K562 (cell line): ENCODE measurements at regions not wholly inside any gene's neighbourhood (a gene's known extent, or its start where the extent isn't known, plus 50 kb on each side); places are given as distances from the start of the nearest gene placed in this dataset.

Experiments
- ATAC-seq: fragments of 200-7000 bp; cut with Tn5 transposase; 3 replicates; pipeline ENCODE4 v1.9.1; 2020; ENCODE audit warnings: moderate library complexity
- BruUV-seq: library from RNA; stranded (reverse); fragments of 400-500 nt; replicated peaks from 2 replicates; lab custom pipeline; 2021; lab: Mats Ljungman, UMichigan
- CTCF ChIA-PET: fragments of 300-600 bp; formaldehyde crosslinking; extraction: SDS; loops from one replicate; lab custom pipeline; 2021; ENCODE audit warnings: low intra/inter-chr PET ratio; lab: Yijun Ruan, JAX
- POLR2A ChIA-PET: fragments of 300-600, 350-650 bp; sonication (Branson Sonifier 250); formaldehyde crosslinking; extraction: SDS; loops from one replicate; lab custom pipeline; 2021; ENCODE audit warnings: antibody characterized with exemption, inconsistent platforms; lab: Yijun Ruan, JAX
- DNase-seq, 4 experiments: peaks; one replicate each; pipeline versions ENCODE4 v3.0.0 to v3.0.0-alpha.2; 2011 to 2018; ENCODE audit warnings: low spot score in 3 of 4, mixed read lengths in 3 of 4; ENCODE audit errors: extremely low read depth in 1 of 4
- FAIRE-seq: peaks from 2 replicates; lab custom pipeline; 2011; peaks lifted over from hg19 to GRCh38; lab: Jason Lieb, UNC
- H2AFZ ChIP-seq: 2 replicates; pipeline ENCODE4 v1.6.0; 2011; ENCODE audit warnings: low read depth, low read length, control low read depth, inconsistent platforms
- H3K27ac ChIP-seq: fragments of 200-600 bp; 3 replicates; pipeline ENCODE4 v1.8.0; 2011; ENCODE audit warnings: low read depth, mild to moderate bottlenecking, control low read depth, inconsistent platforms, low read length, moderate library complexity, mixed read lengths; ENCODE audit errors: extremely low read depth
- H3K27me3 ChIP-seq, 2 experiments: fragments of 300-600 bp in 1 of 2; 2 replicates in 1 of 2; 3 replicates in 1 of 2; pipeline versions ENCODE4 v1.6.0 to v1.8.0; 2011; ENCODE audit warnings: inconsistent platforms in 2 of 2, low read length in 2 of 2, mild to moderate bottlenecking in 1 of 2, mixed read lengths in 1 of 2, moderate library complexity in 1 of 2; ENCODE audit not compliant: control insufficient read depth in 2 of 2, insufficient read depth in 2 of 2
- H3K36me3 ChIP-seq: fragments of 300-600 bp; 3 replicates; pipeline ENCODE4 v1.8.0; 2011; ENCODE audit warnings: mild to moderate bottlenecking, low read length, inconsistent platforms; ENCODE audit not compliant: control insufficient read depth, insufficient read depth
- H3K4me1 ChIP-seq, 2 experiments: fragments of 200-600 bp in 1 of 2; replicated peaks in 1 of 2; 2 replicates in 1 of 2; 3 replicates in 1 of 2; pipeline versions ENCODE4 v1.5.1 to v1.8.0; 2011; ENCODE audit warnings: inconsistent platforms in 2 of 2, low read length in 2 of 2, mild to moderate bottlenecking in 1 of 2, mixed read lengths in 1 of 2, moderate library complexity in 1 of 2; ENCODE audit not compliant: control insufficient read depth in 2 of 2, insufficient read depth in 2 of 2
- H3K4me2 ChIP-seq: 2 replicates; pipeline ENCODE4 v1.6.1; 2011; ENCODE audit warnings: low read length, control low read depth, inconsistent platforms, mixed read lengths; ENCODE audit not compliant: insufficient read depth
- H3K4me3 ChIP-seq: fragments of 200-600 bp; sonication (generic), shearing (Covaris generic); 2 replicates; pipeline ENCODE4 v1.5.1; 2016; ENCODE audit warnings: control low read depth, inconsistent platforms
- H3K79me2 ChIP-seq: fragments of 200-600 bp; 3 replicates; pipeline ENCODE4 v1.8.0; 2011; ENCODE audit warnings: low read length, inconsistent platforms; ENCODE audit not compliant: control insufficient read depth, insufficient read depth
- H3K9ac ChIP-seq, 2 experiments: 2 replicates each; pipeline versions ENCODE4 v1.6.0 to v1.6.1; 2011; ENCODE audit warnings: low read depth in 2 of 2, low read length in 2 of 2, control low read depth in 1 of 2, inconsistent platforms in 1 of 2, mild to moderate bottlenecking in 1 of 2, mixed read lengths in 1 of 2; ENCODE audit not compliant: insufficient read depth in 1 of 2
- H3K9me1 ChIP-seq: one replicate; pipeline ENCODE4 v1.6.0; 2011; ENCODE audit warnings: inconsistent platforms, mild to moderate bottlenecking, low read length, moderate library complexity; ENCODE audit not compliant: control insufficient read depth, insufficient read depth
- H3K9me3 ChIP-seq: replicated peaks from 2 replicates; pipeline ENCODE4 v1.5.1; 2011; ENCODE audit warnings: low read depth, low read length, inconsistent platforms; ENCODE audit not compliant: control insufficient read depth, insufficient read depth
- H4K20me1 ChIP-seq: replicated peaks from 2 replicates; pipeline ENCODE4 v1.6.1; 2011; ENCODE audit warnings: low read length, inconsistent platforms, mixed read lengths; ENCODE audit not compliant: control insufficient read depth, insufficient read depth
- C11orf30 ChIP-seq: fragments of 450-650 bp; IDR thresholded peaks from 2 replicates; pipeline ENCODE4 v1.6.1; 2016; ENCODE audit warnings: low read depth, mild to moderate bottlenecking
- CEBPB ChIP-seq: fragments of 450-650 bp; IDR thresholded peaks from 2 replicates; pipeline ENCODE4 v1.6.1; 2016; ENCODE audit warnings: missing genetic modification characterization, missing compliant biosample characterization
- CEBPZ ChIP-seq: fragments of 150-350 bp; IDR thresholded peaks from 2 replicates; pipeline ENCODE4 v1.6.1; 2014; ENCODE audit warnings: low read depth, mild to moderate bottlenecking, low read length, borderline replicate concordance
- ESRRB ChIP-seq: fragments of 250-450 bp; sonication (Bioruptor Pico); IDR thresholded peaks from 2 replicates; pipeline ENCODE4 v1.5.0; 2020; ENCODE audit warnings: mild to moderate bottlenecking, moderate library complexity, borderline replicate concordance
- NFE2L1 ChIP-seq: fragments of 450-650 bp; IDR thresholded peaks from 2 replicates; pipeline ENCODE4 v1.6.1; 2016; ENCODE audit warnings: missing genetic modification characterization, low read depth, mild to moderate bottlenecking, missing compliant biosample characterization, moderate library complexity, borderline replicate concordance
- NR2C2 ChIP-seq, 2 experiments: fragments of 200-800 bp in 1 of 2; sonication (Bioruptor generic) in 1 of 2; sonication (generic) in 1 of 2; formaldehyde crosslinking in 1 of 2; IDR thresholded peaks; 2 replicates each; pipeline versions ENCODE4 v1.6.1 to v1.8.0; 2016 to 2022; ENCODE audit warnings: mild to moderate bottlenecking in 1 of 2, missing compliant biosample characterization in 1 of 2, missing genetic modification characterization in 1 of 2, missing genetic modification reagents in 1 of 2
- ZBTB12 ChIP-seq: fragments of 250-450 bp; sonication (Bioruptor Pico); IDR thresholded peaks from 2 replicates; pipeline ENCODE4 v1.4.0; 2020
- WGBS: fragments of 100-300 bp; shearing (Covaris generic); methylation state at CpG from one replicate; pipeline ENCODE4 v1.1.6; 2016; ENCODE audit warnings: low coverage, mixed read lengths; ENCODE audit not compliant: insufficient coverage; ENCODE audit errors: missing lambda C conversion rate; 5-methylcytosine and 5-hydroxymethylcytosine counted together
- in situ Hi-C: fragments of 300-500 bp; cut with MboI; formaldehyde crosslinking; loops from 4 replicates; pipeline ENCODE4 v1.15.0; 2018; ENCODE audit warnings: inconsistent platforms, mixed read lengths
- intact Hi-C: fragments of 100-400 bp; cut with micrococcal nuclease; formaldehyde crosslinking; loops from 2 replicates; pipeline ENCODE4 v1.14.2; 2022

GRCh38 chr18:57928466-57928865 lies 115.6 kb upstream of the NEDD4L start (continued):
- TF ChIP-seq NR2C2 (CRISPR knock-in tag; IDR thresholded peaks at IDR 0.05) = no peak
- no peak for TF ChIP-seq NR2C2 (tag; IDR thresholded peaks at IDR 0.05)

- Histone ChIP-seq H4K20me1 (no peaks in the 10 kb centered on the region), H3K4me2 (no peak overlapping the region), H3K27ac (no peak overlapping the region), H3K9me3 (no peaks in the 10 kb centered on the region), H3K4me1 (no peaks in the 10 kb centered on the region; a peak in 2 of 5 replicates), H3K36me3 (no peaks in the 10 kb centered on the region), H3K4me3 (no peak overlapping the region), H3K9me1 (no peaks in the 10 kb centered on the region), H2AFZ (no peak overlapping the region), H3K27me3 (no peaks in the 10 kb centered on the region), H3K79me2 (no peaks in the 10 kb centered on the region), H3K9ac (no peak overlapping the region)
- BruUV-seq = no TSS peak
- ChIA-PET POLR2A (no interaction called here), CTCF (no interaction called here)
- in situ Hi-C loops = no loop called here
- intact Hi-C loops = no loop called here
- WGBS = 0% methylated on average over 2 of the region's 2 CpGs
- TF ChIP-seq CEBPB (peak; percentile 11; the same call in 1 of the 2 replicates), ESRRB (CRISPR knock-in tag) (no peak)
- ATAC-seq (no peak), FAIRE-seq (no peak), DNase-seq (no peak)
Observed at GRCh38 chr18:57927511-57927910, 116.5 kb upstream of the NEDD4L start.

- Histone ChIP-seq H3K4me2 (no peak overlapping the region), H2AFZ (no peak overlapping the region), H3K4me3 (no peak overlapping the region), H3K9me3 (no peaks in the 10 kb centered on the region), H3K9ac (no peak overlapping the region), H4K20me1 (no peaks in the 10 kb centered on the region), H3K79me2 (no peaks in the 10 kb centered on the region), H3K27me3 (no peaks in the 10 kb centered on the region), H3K27ac (no peak overlapping the region), H3K36me3 (no peaks in the 10 kb centered on the region), H3K9me1 (no peaks in the 10 kb centered on the region), H3K4me1 (peaks cover 0 to 2% of the 10 kb centered on the region in 2 experiments; a peak in 3 of 5 replicates)
- in situ Hi-C loops (no loop called here), intact Hi-C loops (no loop called here)
- FAIRE-seq (no peak), ATAC-seq (no peak), DNase-seq (no peak)
- ChIA-PET POLR2A (interaction anchor here (1.0 kb wide), 1 partner anchor 13 kb away, joined by 3 read pairs; no protein-coding TSS in a partner anchor), CTCF (no interaction called here)
- no TSS peak for BruUV-seq
- WGBS = 36% methylated on average over 1 of the region's 1 CpG
- TF ChIP-seq CEBPZ (no peak), C11orf30 (peak; percentile 51; the same call in 1 of the 2 replicates), ZBTB12 (CRISPR knock-in tag) (no peak), NFE2L1 (tag) (peak; percentile 65; the same call in 1 of the 2 replicates)
Observed at GRCh38 chr18:57925706-57926105, 118.3 kb upstream of the NEDD4L start.
